Tibial nerve (tissue), 4 donors: ENCODE measurements at regions not wholly inside any gene's neighbourhood (a gene's known extent, or its start where the extent isn't known, plus 50 kb on each side); places are given as distances from the start of the nearest gene placed in this dataset.

ENCODE experiments used
- DNase-seq, 2 donors: peaks; one replicate each; pipeline ENCODE4 v3.0.0-alpha.2; 2019; ENCODE audit warnings: low spot score in 2 of 2
- H3K27ac ChIP-seq, 4 donors: fragments of 200-600 bp; sonication (generic) in 3 of 4; one replicate each; pipeline ENCODE4 v1.5.1; 2017 to 2019; ENCODE audit warnings: mild to moderate bottlenecking in 1 of 4
- H3K27me3 ChIP-seq, 2 donors: fragments of 200-600 bp; sonication (generic) in 1 of 2; one replicate each; pipeline versions ENCODE4 v1.5.1 to v1.6.0; 2017 to 2019
- H3K36me3 ChIP-seq, 3 donors: fragments of 200-600 bp; sonication (generic); one replicate each; pipeline ENCODE4 v1.5.1; 2018 to 2019
- H3K4me1 ChIP-seq, 4 donors: fragments of 200-600 bp; sonication (generic) in 3 of 4; one replicate each; pipeline ENCODE4 v1.5.1; 2017 to 2019
- H3K4me3 ChIP-seq, 4 donors: fragments of 200-600 bp; sonication (generic) in 3 of 4; one replicate each; pipeline ENCODE4 v1.5.1; 2017 to 2019; ENCODE audit warnings: mild to moderate bottlenecking in 1 of 4, moderate library complexity in 1 of 4
- H3K9me3 ChIP-seq, 4 donors: fragments of 200-600 bp; sonication (generic) in 3 of 4; one replicate each; pipeline ENCODE4 v1.5.1; 2017 to 2019
- CTCF ChIP-seq, 5 experiments: fragments of 200-600 bp in 3 of 5; fragments of 450-650 bp in 2 of 5; sonication (generic) in 3 of 5; IDR thresholded peaks; one replicate each; pipeline ENCODE4 v1.5.1; 2016 to 2019; ENCODE audit warnings: antibody characterized with exemption in 5 of 5, mild to moderate bottlenecking in 3 of 5, moderate library complexity in 2 of 5
- EP300 ChIP-seq, 2 donors: sonication (generic); formaldehyde crosslinking; IDR thresholded peaks; one replicate each; pipeline ENCODE4 v1.6.1; 2017; ENCODE audit warnings: antibody characterized with exemption in 2 of 2, mild to moderate bottlenecking in 1 of 2
- POLR2A ChIP-seq, 2 donors: fragments of 450-650 bp; IDR thresholded peaks; one replicate each; pipeline ENCODE4 v1.6.1; 2017; ENCODE audit warnings: antibody characterized with exemption in 2 of 2, mild to moderate bottlenecking in 2 of 2, moderate library complexity in 2 of 2
- WGBS, 2 donors: methylation state at CpG; one replicate each; pipeline ENCODE4 v1.1.5; 2018; 5-methylcytosine and 5-hydroxymethylcytosine counted together

DNA sequence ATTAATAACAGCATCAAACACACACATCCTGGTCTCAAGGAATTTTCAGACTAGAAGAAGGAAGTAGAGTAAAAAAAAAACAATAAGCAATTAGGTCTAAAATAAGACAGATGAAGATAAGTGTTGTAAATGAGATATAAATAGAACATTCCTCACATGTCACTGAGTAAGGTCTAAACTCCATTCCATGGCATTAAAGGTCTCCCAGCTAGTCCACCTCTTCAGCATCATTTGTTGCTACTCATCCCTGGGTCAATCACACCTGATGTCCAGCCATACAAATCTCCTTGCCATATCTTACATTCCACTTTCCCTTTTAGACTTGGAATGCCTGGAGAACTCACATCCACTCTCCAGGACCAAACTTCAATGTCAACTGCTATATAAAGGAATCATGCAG is 214.1 kb upstream of the KLF4 start:
- Histone ChIP-seq H3K9me3 (peaks cover 0 to 3% (median 0%) of the 10 kb centered on the region in 4 donors), H3K27me3 (no peaks in the 10 kb centered on the region), H3K27ac (no peak overlapping the region), H3K4me3 (no peak overlapping the region), H3K36me3 (no peaks in the 10 kb centered on the region), H3K4me1 (peaks cover 0 to 7% (median 0%) of the 10 kb centered on the region in 4 donors)
- TF ChIP-seq POLR2A (IDR thresholded peaks at IDR 0.05) (no peak), CTCF (IDR thresholded peaks at IDR 0.05) (no peak), EP300 (IDR thresholded peaks at IDR 0.05) (no peak)
- no peak for DNase-seq

GRCh38 chr9:107700847-107701246 is 211.3 kb upstream of the KLF4 start:
- H3K27ac ChIP-seq: no peak overlapping the region
- no peak overlapping the region for H3K4me3 ChIP-seq
- DNase-seq: no peak
- peaks cover 0 to 3% (median 0%) of the 10 kb centered on the region in 4 donors for H3K9me3 ChIP-seq
- H3K36me3 ChIP-seq: no peaks in the 10 kb centered on the region
- no peaks in the 10 kb centered on the region for H3K4me1 ChIP-seq
- TF ChIP-seq CTCF (IDR thresholded peaks at IDR 0.05): no peak
- no peak for TF ChIP-seq EP300 (IDR thresholded peaks at IDR 0.05)
- TF ChIP-seq POLR2A (IDR thresholded peaks at IDR 0.05): no peak
- no peaks in the 10 kb centered on the region for H3K27me3 ChIP-seq
- 59 to 71% methylated on average over 5 of the region's 5 CpGs for WGBS, 2 donors

DNA sequence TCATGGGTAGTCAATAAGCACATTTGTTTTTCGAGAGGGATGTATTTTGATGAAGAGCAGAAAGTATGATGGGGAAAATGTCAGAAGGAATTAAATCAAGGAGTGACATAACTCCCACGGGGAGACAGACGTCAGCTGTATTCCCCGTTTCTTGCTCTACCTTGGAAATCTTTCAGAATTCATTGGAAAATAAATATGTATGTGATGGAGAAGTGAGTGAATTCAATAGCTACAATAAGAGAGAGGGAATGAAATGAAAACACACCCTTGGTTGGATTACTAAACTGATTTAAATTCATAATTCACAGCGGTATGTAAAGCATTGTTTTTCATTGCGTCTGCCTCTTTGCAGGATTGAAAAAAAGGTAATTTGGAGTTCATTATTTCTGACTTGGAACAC is 209.7 kb upstream of the KLF4 start:
- Histone ChIP-seq H3K36me3 (no peaks in the 10 kb centered on the region), H3K27me3 (no peaks in the 10 kb centered on the region), H3K4me3 (no peak overlapping the region), H3K4me1 (no peaks in the 10 kb centered on the region), H3K27ac (no peak overlapping the region), H3K9me3 (peaks cover 0 to 3% (median 0%) of the 10 kb centered on the region in 4 donors)
- 55 to 64% methylated on average over 6 of the region's 6 CpGs for WGBS, 2 donors
- no peak for DNase-seq
- TF ChIP-seq EP300 (IDR thresholded peaks at IDR 0.05): no peak
- no peak for TF ChIP-seq CTCF (IDR thresholded peaks at IDR 0.05)
- no peak for TF ChIP-seq POLR2A (IDR thresholded peaks at IDR 0.05)

- no peaks in the 10 kb centered on the region for H3K36me3 ChIP-seq
- no peak for TF ChIP-seq POLR2A (IDR thresholded peaks at IDR 0.05)
- no peak for TF ChIP-seq CTCF (IDR thresholded peaks at IDR 0.05)
- TF ChIP-seq EP300 (IDR thresholded peaks at IDR 0.05): no peak
- H3K4me1 ChIP-seq: no peaks in the 10 kb centered on the region
- peaks cover 0 to 3% (median 0%) of the 10 kb centered on the region in 4 donors for H3K9me3 ChIP-seq
- DNase-seq: no peak
- H3K27me3 ChIP-seq: no peaks in the 10 kb centered on the region
- H3K4me3 ChIP-seq: no peak overlapping the region
- 55 to 64% methylated on average over 4 of the region's 4 CpGs for WGBS, 2 donors
- no peak overlapping the region for H3K27ac ChIP-seq
Measured at GRCh38 chr9:107698779-107699178, 209.2 kb upstream of the KLF4 start.

GRCh38 chr9:107696302-107696701 is 206.7 kb upstream of the KLF4 start:
- DNase-seq: no peak
- Histone ChIP-seq H3K36me3 (no peaks in the 10 kb centered on the region), H3K27ac (no peak overlapping the region), H3K4me3 (no peak overlapping the region), H3K4me1 (no peaks in the 10 kb centered on the region), H3K27me3 (no peaks in the 10 kb centered on the region), H3K9me3 (no peaks in the 10 kb centered on the region)
- no peak for TF ChIP-seq EP300 (IDR thresholded peaks at IDR 0.05)
- TF ChIP-seq CTCF (IDR thresholded peaks at IDR 0.05): no peak
- TF ChIP-seq POLR2A (IDR thresholded peaks at IDR 0.05): no peak
- WGBS, 2 donors: 82 to 99% methylated on average over 5 of the region's 5 CpGs
